ENCODE measurements at regions not wholly inside any gene's neighbourhood (a gene's known extent, or its start where the extent isn't known, plus 50 kb on each side); places are given as distances from the start of the nearest gene placed in this dataset.

- Histone ChIP-seq H3K27me3 (replicated peaks; ENCODE audit: insufficient read depth, low read depth, low read length, poor library complexity) (no peaks in the 10 kb centered on the region), H3K27ac (ENCODE audit: low read depth, low read length, poor library complexity, severe bottlenecking) (no peak overlapping the region), H3K4me1 (ENCODE audit: insufficient read depth, low read length, poor library complexity, severe bottlenecking) (peaks cover 14% of the 10 kb centered on the region), H3K36me3 (ENCODE audit: insufficient read depth, low read length, poor library complexity, severe bottlenecking) (no peaks in the 10 kb centered on the region), H3K4me3 (ENCODE audit: low read depth, low read length, poor library complexity, severe bottlenecking) (no peak overlapping the region), H3K9me3 (ENCODE audit: low read depth, low read length, poor library complexity, severe bottlenecking) (no peaks in the 10 kb centered on the region)
- intact Hi-C loops (cut with micrococcal nuclease; ENCODE audit: unreplicated experiment), result no loop called here
- peak; percentile 44 for DNase-seq (ENCODE audit: low spot score)
- ChIA-PET CTCF (no interaction called here), POLR2A (ENCODE audit: low non-redundant PET) (no interaction called here)
- BruUV-seq (replicated peaks), result no TSS peak
- TF ChIP-seq EZH2 (IDR thresholded peaks at IDR 0.05; ENCODE audit: borderline replicate concordance, low read depth, low read length, poor library complexity, severe bottlenecking), result no peak
- no peak for TF ChIP-seq CTCF (conservative IDR thresholded peaks at IDR 0.05; ENCODE audit: low read depth, low read length)
Measured at GRCh38 chr14:86575141-86575540, 1045.2 kb downstream of the FLRT2 start.

- Histone ChIP-seq H3K27me3 (replicated peaks; ENCODE audit: insufficient read depth, low read depth, low read length, poor library complexity) (no peaks in the 10 kb centered on the region), H3K4me1 (ENCODE audit: insufficient read depth, low read length, poor library complexity, severe bottlenecking) (peaks cover 14% of the 10 kb centered on the region), H3K4me3 (ENCODE audit: low read depth, low read length, poor library complexity, severe bottlenecking) (no peak overlapping the region), H3K27ac (ENCODE audit: low read depth, low read length, poor library complexity, severe bottlenecking) (peak overlapping the region; percentile 24), H3K36me3 (ENCODE audit: insufficient read depth, low read length, poor library complexity, severe bottlenecking) (no peaks in the 10 kb centered on the region), H3K9me3 (ENCODE audit: low read depth, low read length, poor library complexity, severe bottlenecking) (no peaks in the 10 kb centered on the region)
- BruUV-seq (replicated peaks), result no TSS peak
- peak; percentile 4 for DNase-seq (ENCODE audit: low spot score)
- intact Hi-C loops (cut with micrococcal nuclease; ENCODE audit: unreplicated experiment), result no loop called here
- ChIA-PET POLR2A (ENCODE audit: low non-redundant PET) (no interaction called here), CTCF (interaction anchor here (0.5 kb wide), 1 partner anchor 12 kb away, joined by 3 read pairs; no protein-coding TSS in a partner anchor)
- TF ChIP-seq EZH2 (IDR thresholded peaks at IDR 0.05; ENCODE audit: borderline replicate concordance, low read depth, low read length, poor library complexity, severe bottlenecking) (no peak), CTCF (conservative IDR thresholded peaks at IDR 0.05; ENCODE audit: low read depth, low read length) (no peak)
Measured at GRCh38 chr14:86574778-86575129, 1044.8 kb downstream of the FLRT2 start.

GRCh38 chr14:86574051-86574777 lies 1044.3 kb downstream of the FLRT2 start:
- CTCF ChIA-PET, result interaction anchor here (0.5 kb wide), 1 partner anchor 13 kb away, joined by 3 read pairs; no protein-coding TSS in a partner anchor
- peaks cover 14% of the 10 kb centered on the region for H3K4me1 ChIP-seq (ENCODE audit: insufficient read depth, low read length, poor library complexity, severe bottlenecking)
- H3K27me3 ChIP-seq (replicated peaks; ENCODE audit: insufficient read depth, low read depth, low read length, poor library complexity), result no peaks in the 10 kb centered on the region
- intact Hi-C loops (cut with micrococcal nuclease; ENCODE audit: unreplicated experiment), result no loop called here
- H3K4me3 ChIP-seq (ENCODE audit: low read depth, low read length, poor library complexity, severe bottlenecking), result no peak overlapping the region
- H3K9me3 ChIP-seq (ENCODE audit: low read depth, low read length, poor library complexity, severe bottlenecking), result no peaks in the 10 kb centered on the region
- peak; percentile 7 for DNase-seq (ENCODE audit: low spot score)
- TF ChIP-seq CTCF (conservative IDR thresholded peaks at IDR 0.05; ENCODE audit: low read depth, low read length) (no peak), EZH2 (IDR thresholded peaks at IDR 0.05; ENCODE audit: borderline replicate concordance, low read depth, low read length, poor library complexity, severe bottlenecking) (no peak)
- BruUV-seq (replicated peaks), result no TSS peak
- H3K27ac ChIP-seq (ENCODE audit: low read depth, low read length, poor library complexity, severe bottlenecking), result peak overlapping the region; percentile 24
- POLR2A ChIA-PET (ENCODE audit: low non-redundant PET), result no interaction called here
- H3K36me3 ChIP-seq (ENCODE audit: insufficient read depth, low read length, poor library complexity, severe bottlenecking), result no peaks in the 10 kb centered on the region
